ENCODE measurements at regions not wholly inside any gene's neighbourhood (a gene's known extent, or its start where the extent isn't known, plus 50 kb on each side); places are given as distances from the start of the nearest gene placed in this dataset.

GRCh38 chr2:12035029-12035720 lies 288.7 kb downstream of the LPIN1 start:
- ChIA-PET CTCF (interaction anchor here (1.2 kb wide), 1 partner anchor 19 kb away, joined by 3 read pairs; no protein-coding TSS in a partner anchor), POLR2A (no interaction called here)
- BruUV-seq (replicated peaks) = no TSS peak
- dilution Hi-C loops (cut with MboI; ENCODE audit: extremely low pct_ligation_motif_present, low sequenced_read_pairs) (no loop called here), intact Hi-C loops (cut with micrococcal nuclease) (no loop called here)
- no peak overlapping the region for H3K4me3 ChIP-seq (replicated peaks in 1 of 3; ENCODE audit: insufficient read depth in 1 of 3, low read depth in 1 of 3, low read length in 3 of 3)
- no peak overlapping the region for H2AFZ ChIP-seq (ENCODE audit: low read depth, low read length)
- H3K9ac ChIP-seq (replicated peaks; ENCODE audit: extremely low read depth, insufficient read depth, low read length) = no peak overlapping the region
- no peaks in the 10 kb centered on the region for H3K9me1 ChIP-seq (replicated peaks; ENCODE audit: control insufficient read depth, extremely low read depth, insufficient read depth, low read length)
- no peaks in the 10 kb centered on the region for H4K20me1 ChIP-seq (replicated peaks; ENCODE audit: control insufficient read depth, extremely low read depth, insufficient read depth, low read length)
- no peaks in the 10 kb centered on the region for H3K79me2 ChIP-seq (ENCODE audit: control insufficient read depth, insufficient read depth, low read length)
- no peaks in the 10 kb centered on the region for H3K4me1 ChIP-seq (ENCODE audit: control insufficient read depth, extremely low read depth, insufficient read depth, low read length)
- no peak overlapping the region for H3K27ac ChIP-seq (ENCODE audit: insufficient read depth, low read depth, low read length)
- FAIRE-seq (peak; percentile 4), DNase-seq (ENCODE audit: low read depth, low spot score) (no peak)
- no peaks in the 10 kb centered on the region for H3K27me3 ChIP-seq (ENCODE audit: control insufficient read depth in 2 of 2, insufficient read depth in 2 of 2, low read length in 2 of 2)
- no peak for TF ChIP-seq GATA2 (IDR thresholded peaks at IDR 0.05; ENCODE audit: insufficient read depth, insufficient read length, low read depth, low read length)
- no peak for TF ChIP-seq FOS (IDR thresholded peaks at IDR 0.05; ENCODE audit: borderline replicate concordance, insufficient read depth, low read length)
- TF ChIP-seq POLR2A (IDR thresholded peaks at IDR 0.05; ENCODE audit: low read depth, low read length) = no peak
- TF ChIP-seq MYC (IDR thresholded peaks at IDR 0.05; ENCODE audit: low read depth, low read length) = no peak
- TF ChIP-seq JUN (IDR thresholded peaks at IDR 0.05; ENCODE audit: borderline replicate concordance, insufficient read depth, insufficient read length, low read depth) = no peak
- TF ChIP-seq CTCF (IDR thresholded peaks at IDR 0.05; ENCODE audit: extremely low read depth in 1 of 2, insufficient read depth in 1 of 2, low read depth in 1 of 2, low read length in 2 of 2) = no peak
- no peak for TF ChIP-seq POLR2AphosphoS5 (IDR thresholded peaks at IDR 0.05; ENCODE audit: insufficient read depth, low read depth, low read length)
- no peak for TF ChIP-seq EZH2 (IDR thresholded peaks at IDR 0.05; ENCODE audit: borderline replicate concordance, low read depth, low read length, severe bottlenecking)
- no peak for TF ChIP-seq MAX (IDR thresholded peaks at IDR 0.05; ENCODE audit: insufficient read depth, insufficient read length)
- no peaks in the 10 kb centered on the region for H3K36me3 ChIP-seq (ENCODE audit: control insufficient read depth in 2 of 2, extremely low read depth in 1 of 2, insufficient read depth in 2 of 2, low read length in 2 of 2)
- H3K9me3 ChIP-seq (replicated peaks; ENCODE audit: control insufficient read depth, insufficient read depth, low read length) = no peaks in the 10 kb centered on the region
- H3K4me2 ChIP-seq (ENCODE audit: insufficient read depth, low read length) = no peak overlapping the region

Data from endothelial cell of umbilical vein (primary cell).